HL-60 (cell line): ENCODE measurements at regions not wholly inside any gene's neighbourhood (a gene's known extent, or its start where the extent isn't known, plus 50 kb on each side); places are given as distances from the start of the nearest gene placed in this dataset.

Source experiments
- DNase-seq, 2 experiments: peaks; one replicate each; pipeline ENCODE4 v3.0.0-alpha.2; 2010 to 2020; ENCODE audit warnings: low read depth in 1 of 2, low spot score in 1 of 2
- H3K27ac ChIP-seq: fragments of 250-450 bp; sonication (Bioruptor Pico); replicated peaks from 2 replicates; pipeline ENCODE4 v1.5.1; 2020; ENCODE audit warnings: mild to moderate bottlenecking, moderate library complexity
- H3K27me3 ChIP-seq: fragments of 250-450 bp; sonication (Bioruptor Pico); 2 replicates; pipeline ENCODE4 v1.5.1; 2021; ENCODE audit warnings: mild to moderate bottlenecking, moderate library complexity; ENCODE audit not compliant: insufficient read depth, poor library complexity, severe bottlenecking
- H3K4me3 ChIP-seq: replicated peaks from 2 replicates; pipeline ENCODE4 v1.5.1; 2011; ENCODE audit warnings: mild to moderate bottlenecking, control low read depth, low read length; ENCODE audit not compliant: insufficient read depth
- GABPA ChIP-seq: IDR thresholded peaks from 2 replicates; pipeline ENCODE4 v1.6.1; 2012; ENCODE audit warnings: low read depth
- POLR2AphosphoS5 ChIP-seq: IDR thresholded peaks from 2 replicates; pipeline ENCODE4 v1.6.1; 2012; ENCODE audit warnings: low read depth
- SPI1 ChIP-seq: IDR thresholded peaks from 2 replicates; pipeline ENCODE4 v1.6.1; 2012; ENCODE audit warnings: low read depth, mild to moderate bottlenecking, borderline replicate concordance
- TF ChIP-seq, protein P1 (sequence below): IDR thresholded peaks from one replicate; pipeline ENCODE4 v1.5.1; 2011; ENCODE audit warnings: low read length, control low read depth, inconsistent platforms; ENCODE audit not compliant: insufficient read depth
- TF ChIP-seq, protein P2 (sequence below): IDR thresholded peaks from 2 replicates; pipeline ENCODE4 v1.6.1; 2012; ENCODE audit warnings: low read depth; ENCODE audit not compliant: insufficient replicate concordance

DNA sequence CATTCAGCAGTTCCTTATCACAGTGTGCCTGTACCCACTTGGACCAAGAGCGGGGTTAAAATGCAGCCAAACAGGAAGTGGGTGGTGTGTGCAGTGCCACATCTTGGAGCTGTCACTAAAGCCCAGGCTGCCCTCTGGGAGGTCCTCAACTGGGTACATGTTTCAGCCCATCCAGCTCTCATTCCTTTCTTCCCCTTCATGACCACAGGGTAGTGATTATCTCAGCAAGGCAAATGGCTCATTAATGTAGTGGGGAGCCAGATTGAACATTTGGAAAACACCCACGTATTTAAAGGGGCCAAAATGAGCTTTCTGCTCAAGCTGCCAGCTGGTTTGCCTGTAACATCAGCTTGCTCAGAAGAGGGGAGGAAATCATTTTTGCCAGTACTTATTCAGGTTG, 210.8 kb upstream of the BTG1 start:
- no peaks in the 10 kb centered on the region for H3K27me3 ChIP-seq
- no peak overlapping the region for H3K27ac ChIP-seq
- H3K4me3 ChIP-seq, result no peak overlapping the region
- DNase-seq, result peak in 1 of 2 experiments; percentile 5
- TF ChIP-seq, protein P1, sequence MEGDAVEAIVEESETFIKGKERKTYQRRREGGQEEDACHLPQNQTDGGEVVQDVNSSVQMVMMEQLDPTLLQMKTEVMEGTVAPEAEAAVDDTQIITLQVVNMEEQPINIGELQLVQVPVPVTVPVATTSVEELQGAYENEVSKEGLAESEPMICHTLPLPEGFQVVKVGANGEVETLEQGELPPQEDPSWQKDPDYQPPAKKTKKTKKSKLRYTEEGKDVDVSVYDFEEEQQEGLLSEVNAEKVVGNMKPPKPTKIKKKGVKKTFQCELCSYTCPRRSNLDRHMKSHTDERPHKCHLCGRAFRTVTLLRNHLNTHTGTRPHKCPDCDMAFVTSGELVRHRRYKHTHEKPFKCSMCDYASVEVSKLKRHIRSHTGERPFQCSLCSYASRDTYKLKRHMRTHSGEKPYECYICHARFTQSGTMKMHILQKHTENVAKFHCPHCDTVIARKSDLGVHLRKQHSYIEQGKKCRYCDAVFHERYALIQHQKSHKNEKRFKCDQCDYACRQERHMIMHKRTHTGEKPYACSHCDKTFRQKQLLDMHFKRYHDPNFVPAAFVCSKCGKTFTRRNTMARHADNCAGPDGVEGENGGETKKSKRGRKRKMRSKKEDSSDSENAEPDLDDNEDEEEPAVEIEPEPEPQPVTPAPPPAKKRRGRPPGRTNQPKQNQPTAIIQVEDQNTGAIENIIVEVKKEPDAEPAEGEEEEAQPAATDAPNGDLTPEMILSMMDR, result no peak
- peak; percentile 32; the same call in 1 of the 2 replicates for TF ChIP-seq SPI1
- TF ChIP-seq GABPA, result no peak

DNA sequence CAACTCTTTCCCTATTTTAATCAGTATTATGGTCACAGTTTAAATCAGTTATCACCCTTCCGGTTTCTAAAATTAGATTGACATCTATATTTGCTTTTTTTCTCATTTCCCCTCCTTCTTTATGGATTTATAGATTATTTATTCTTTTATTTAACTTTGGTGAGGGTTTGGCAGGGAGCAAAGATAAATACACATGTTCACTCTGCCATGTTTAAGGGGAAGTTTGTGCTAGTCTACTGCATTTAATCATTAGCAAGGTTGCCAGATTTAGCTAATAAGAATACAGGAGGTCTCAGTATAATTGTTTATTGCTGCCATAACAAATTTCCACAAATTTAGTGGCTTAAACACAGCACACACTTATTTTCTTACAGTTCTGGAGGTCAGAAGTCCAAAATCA, 204.0 kb upstream of the BTG1 start:
- DNase-seq, result no peak
- Histone ChIP-seq H3K27me3 (no peaks in the 10 kb centered on the region), H3K4me3 (no peak overlapping the region), H3K27ac (no peak overlapping the region)
- no peak for TF ChIP-seq SPI1
- TF ChIP-seq, protein P2, sequence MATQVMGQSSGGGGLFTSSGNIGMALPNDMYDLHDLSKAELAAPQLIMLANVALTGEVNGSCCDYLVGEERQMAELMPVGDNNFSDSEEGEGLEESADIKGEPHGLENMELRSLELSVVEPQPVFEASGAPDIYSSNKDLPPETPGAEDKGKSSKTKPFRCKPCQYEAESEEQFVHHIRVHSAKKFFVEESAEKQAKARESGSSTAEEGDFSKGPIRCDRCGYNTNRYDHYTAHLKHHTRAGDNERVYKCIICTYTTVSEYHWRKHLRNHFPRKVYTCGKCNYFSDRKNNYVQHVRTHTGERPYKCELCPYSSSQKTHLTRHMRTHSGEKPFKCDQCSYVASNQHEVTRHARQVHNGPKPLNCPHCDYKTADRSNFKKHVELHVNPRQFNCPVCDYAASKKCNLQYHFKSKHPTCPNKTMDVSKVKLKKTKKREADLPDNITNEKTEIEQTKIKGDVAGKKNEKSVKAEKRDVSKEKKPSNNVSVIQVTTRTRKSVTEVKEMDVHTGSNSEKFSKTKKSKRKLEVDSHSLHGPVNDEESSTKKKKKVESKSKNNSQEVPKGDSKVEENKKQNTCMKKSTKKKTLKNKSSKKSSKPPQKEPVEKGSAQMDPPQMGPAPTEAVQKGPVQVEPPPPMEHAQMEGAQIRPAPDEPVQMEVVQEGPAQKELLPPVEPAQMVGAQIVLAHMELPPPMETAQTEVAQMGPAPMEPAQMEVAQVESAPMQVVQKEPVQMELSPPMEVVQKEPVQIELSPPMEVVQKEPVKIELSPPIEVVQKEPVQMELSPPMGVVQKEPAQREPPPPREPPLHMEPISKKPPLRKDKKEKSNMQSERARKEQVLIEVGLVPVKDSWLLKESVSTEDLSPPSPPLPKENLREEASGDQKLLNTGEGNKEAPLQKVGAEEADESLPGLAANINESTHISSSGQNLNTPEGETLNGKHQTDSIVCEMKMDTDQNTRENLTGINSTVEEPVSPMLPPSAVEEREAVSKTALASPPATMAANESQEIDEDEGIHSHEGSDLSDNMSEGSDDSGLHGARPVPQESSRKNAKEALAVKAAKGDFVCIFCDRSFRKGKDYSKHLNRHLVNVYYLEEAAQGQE, result no peak
- TF ChIP-seq POLR2AphosphoS5, result no peak
- TF ChIP-seq, protein P1, result no peak
- TF ChIP-seq GABPA, result no peak

DNA sequence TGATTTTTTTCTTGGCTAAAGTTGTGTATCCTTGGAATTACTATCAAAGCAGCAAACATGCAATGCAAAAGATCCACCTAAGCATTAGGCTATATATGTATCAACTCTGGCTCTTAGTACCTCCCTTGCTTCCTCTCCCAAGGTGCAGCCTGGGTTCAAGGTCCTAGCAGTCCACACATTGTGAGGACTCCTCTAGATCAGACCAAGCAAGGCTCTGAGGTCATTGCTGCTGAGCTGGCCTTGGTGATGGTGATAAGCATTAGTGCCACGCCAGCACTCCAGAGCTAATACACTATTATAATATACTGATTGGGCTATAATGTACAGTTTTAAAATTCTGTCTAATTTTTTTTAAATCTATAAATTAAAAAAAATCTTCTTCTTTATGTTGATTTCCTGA, 196.9 kb upstream of the BTG1 start:
- TF ChIP-seq GABPA, result no peak
- TF ChIP-seq, protein P1, result no peak
- TF ChIP-seq, protein P2, result no peak
- no peak for TF ChIP-seq SPI1
- TF ChIP-seq POLR2AphosphoS5, result no peak
- no peaks in the 10 kb centered on the region for H3K27me3 ChIP-seq
- DNase-seq, result no peak
- H3K4me3 ChIP-seq, result no peak overlapping the region
- no peak overlapping the region for H3K27ac ChIP-seq

DNA sequence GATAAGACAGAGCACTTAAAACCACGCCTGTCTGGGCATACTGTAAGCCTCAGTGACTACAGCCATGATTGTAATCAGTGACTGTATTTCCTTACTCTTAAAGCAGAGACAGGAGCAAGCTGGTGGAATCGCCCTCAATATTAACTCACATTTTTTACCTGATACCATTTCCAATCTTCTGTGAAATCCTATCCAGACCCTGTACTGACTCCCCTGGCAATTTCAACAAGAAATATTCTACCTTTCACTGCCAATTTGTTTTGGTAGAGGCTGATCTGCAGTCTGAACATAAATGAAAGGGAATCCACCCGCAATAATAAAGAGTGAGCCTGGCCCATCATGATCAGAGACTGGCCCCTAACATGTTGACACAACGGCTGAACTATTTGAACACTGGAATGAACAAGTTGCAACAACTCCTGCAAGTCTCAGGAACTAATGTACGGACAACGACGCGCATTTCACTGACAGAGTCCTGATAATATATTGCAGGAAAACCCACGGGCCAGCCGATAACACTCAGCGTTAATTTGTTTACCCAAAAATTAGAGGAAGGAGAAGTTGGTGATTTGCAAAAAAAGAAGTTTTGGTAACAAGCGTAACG, 195.5 kb upstream of the BTG1 start:
- TF ChIP-seq, protein P1, result no peak
- TF ChIP-seq GABPA (no peak), SPI1 (no peak), POLR2AphosphoS5 (no peak)
- TF ChIP-seq, protein P2, result no peak
- DNase-seq, result no peak

More for the DNA sequence above, 195.5 kb upstream of the BTG1 start:
- H3K27me3 ChIP-seq, result no peaks in the 10 kb centered on the region
- no peak overlapping the region for H3K4me3 ChIP-seq
- H3K27ac ChIP-seq, result no peak overlapping the region
